ENCODE measurements at regions not wholly inside any gene's neighbourhood (a gene's known extent, or its start where the extent isn't known, plus 50 kb on each side); places are given as distances from the start of the nearest gene placed in this dataset.

DNA sequence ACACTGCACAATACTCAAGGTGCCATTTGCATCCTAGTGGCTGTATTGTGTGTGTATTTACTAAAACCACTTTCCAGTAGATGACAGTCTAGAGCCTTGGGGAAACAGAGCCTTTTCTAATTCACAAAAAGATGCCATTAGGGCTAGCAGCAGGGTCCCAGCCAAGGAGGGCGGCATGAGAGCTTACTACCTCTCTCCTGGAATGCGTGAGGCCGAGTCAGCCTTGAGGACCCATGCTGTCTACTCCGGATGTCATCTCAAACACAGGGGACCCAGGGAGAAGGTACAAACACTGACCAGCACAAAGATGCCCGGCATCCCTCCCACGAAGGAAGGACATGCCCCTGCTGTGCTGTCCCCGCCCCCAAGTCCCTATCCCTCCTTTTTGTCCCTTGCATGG, 65.5 kb downstream of the CYCS start:
- ChIA-PET POLR2A (no interaction called here), CTCF (no interaction called here)
- intact Hi-C loops (cut with DNase I, micrococcal nuclease), result no loop called here
- Histone ChIP-seq H3K36me3 (ENCODE audit: insufficient read depth, low read length) (no peaks in the 10 kb centered on the region), H3K9me3 (ENCODE audit: control insufficient read depth in 1 of 2, insufficient read depth in 1 of 2, low read length in 2 of 2) (no peaks in the 10 kb centered on the region), H3K27ac (ENCODE audit: low read depth in 1 of 2, low read length in 2 of 2) (no peak overlapping the region), H3K27me3 (ENCODE audit: control insufficient read depth in 1 of 2, insufficient read depth in 2 of 2, low read length in 2 of 2) (no peaks in the 10 kb centered on the region), H3K4me3 (ENCODE audit: low read length) (no peak overlapping the region), H3K4me1 (ENCODE audit: insufficient read depth, low read length) (no peaks in the 10 kb centered on the region)
- no peak for ATAC-seq (ENCODE audit: poor library complexity)
- H3K27ac Mint-ChIP-seq, result no peak overlapping the region
- H3K4me3 Mint-ChIP-seq, result no peak overlapping the region
- no peaks in the 10 kb centered on the region for H3K36me3 Mint-ChIP-seq (ENCODE audit: low read depth)
- no peaks in the 10 kb centered on the region for H3K4me1 Mint-ChIP-seq (ENCODE audit: low read depth)
- TF ChIP-seq, protein P1, sequence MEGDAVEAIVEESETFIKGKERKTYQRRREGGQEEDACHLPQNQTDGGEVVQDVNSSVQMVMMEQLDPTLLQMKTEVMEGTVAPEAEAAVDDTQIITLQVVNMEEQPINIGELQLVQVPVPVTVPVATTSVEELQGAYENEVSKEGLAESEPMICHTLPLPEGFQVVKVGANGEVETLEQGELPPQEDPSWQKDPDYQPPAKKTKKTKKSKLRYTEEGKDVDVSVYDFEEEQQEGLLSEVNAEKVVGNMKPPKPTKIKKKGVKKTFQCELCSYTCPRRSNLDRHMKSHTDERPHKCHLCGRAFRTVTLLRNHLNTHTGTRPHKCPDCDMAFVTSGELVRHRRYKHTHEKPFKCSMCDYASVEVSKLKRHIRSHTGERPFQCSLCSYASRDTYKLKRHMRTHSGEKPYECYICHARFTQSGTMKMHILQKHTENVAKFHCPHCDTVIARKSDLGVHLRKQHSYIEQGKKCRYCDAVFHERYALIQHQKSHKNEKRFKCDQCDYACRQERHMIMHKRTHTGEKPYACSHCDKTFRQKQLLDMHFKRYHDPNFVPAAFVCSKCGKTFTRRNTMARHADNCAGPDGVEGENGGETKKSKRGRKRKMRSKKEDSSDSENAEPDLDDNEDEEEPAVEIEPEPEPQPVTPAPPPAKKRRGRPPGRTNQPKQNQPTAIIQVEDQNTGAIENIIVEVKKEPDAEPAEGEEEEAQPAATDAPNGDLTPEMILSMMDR (IDR thresholded peaks at IDR 0.05), result no peak
- no peaks in the 10 kb centered on the region for H3K9me3 Mint-ChIP-seq
- peaks cover 6% of the 10 kb centered on the region for H3K27me3 Mint-ChIP-seq
- no peak for DNase-seq

DNA sequence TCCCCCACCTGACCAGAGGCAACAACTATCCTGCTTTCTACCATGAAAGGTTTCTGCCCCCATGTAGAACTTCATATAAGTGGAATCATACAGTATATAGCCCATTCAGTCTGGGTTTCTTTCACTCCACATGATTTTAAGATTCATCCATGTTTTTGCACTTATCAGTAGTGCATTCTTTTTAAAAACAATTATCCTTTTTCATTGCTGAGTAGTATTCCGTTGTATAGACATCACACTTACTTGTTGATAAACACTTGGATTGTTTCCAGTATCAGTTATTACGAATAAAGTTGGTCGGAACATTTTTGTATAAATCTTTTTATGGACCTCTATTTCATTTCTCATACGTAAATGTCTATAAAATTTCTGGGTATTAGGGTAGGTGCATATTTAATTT, 68.7 kb downstream of the CYCS start:
- no peak for DNase-seq
- ChIA-PET CTCF (no interaction called here), POLR2A (no interaction called here)
- ATAC-seq (ENCODE audit: poor library complexity), result no peak
- no peak overlapping the region for H3K27ac ChIP-seq (ENCODE audit: low read depth in 1 of 2, low read length in 2 of 2)
- H3K4me3 ChIP-seq (ENCODE audit: low read length), result no peak overlapping the region
- Mint-ChIP-seq H3K9me3 (no peaks in the 10 kb centered on the region), H3K4me1 (ENCODE audit: low read depth) (no peaks in the 10 kb centered on the region), H3K27ac (no peak overlapping the region), H3K36me3 (ENCODE audit: low read depth) (no peaks in the 10 kb centered on the region), H3K27me3 (peaks cover 6% of the 10 kb centered on the region), H3K4me3 (no peak overlapping the region)
- H3K9me3 ChIP-seq (ENCODE audit: control insufficient read depth in 1 of 2, insufficient read depth in 1 of 2, low read length in 2 of 2), result no peaks in the 10 kb centered on the region
- intact Hi-C loops (cut with DNase I, micrococcal nuclease), result no loop called here
- H3K27me3 ChIP-seq (ENCODE audit: control insufficient read depth in 1 of 2, insufficient read depth in 2 of 2, low read length in 2 of 2), result no peaks in the 10 kb centered on the region
- H3K36me3 ChIP-seq (ENCODE audit: insufficient read depth, low read length), result no peaks in the 10 kb centered on the region
- no peaks in the 10 kb centered on the region for H3K4me1 ChIP-seq (ENCODE audit: insufficient read depth, low read length)
- TF ChIP-seq, protein P1 (IDR thresholded peaks at IDR 0.05), result no peak

DNA sequence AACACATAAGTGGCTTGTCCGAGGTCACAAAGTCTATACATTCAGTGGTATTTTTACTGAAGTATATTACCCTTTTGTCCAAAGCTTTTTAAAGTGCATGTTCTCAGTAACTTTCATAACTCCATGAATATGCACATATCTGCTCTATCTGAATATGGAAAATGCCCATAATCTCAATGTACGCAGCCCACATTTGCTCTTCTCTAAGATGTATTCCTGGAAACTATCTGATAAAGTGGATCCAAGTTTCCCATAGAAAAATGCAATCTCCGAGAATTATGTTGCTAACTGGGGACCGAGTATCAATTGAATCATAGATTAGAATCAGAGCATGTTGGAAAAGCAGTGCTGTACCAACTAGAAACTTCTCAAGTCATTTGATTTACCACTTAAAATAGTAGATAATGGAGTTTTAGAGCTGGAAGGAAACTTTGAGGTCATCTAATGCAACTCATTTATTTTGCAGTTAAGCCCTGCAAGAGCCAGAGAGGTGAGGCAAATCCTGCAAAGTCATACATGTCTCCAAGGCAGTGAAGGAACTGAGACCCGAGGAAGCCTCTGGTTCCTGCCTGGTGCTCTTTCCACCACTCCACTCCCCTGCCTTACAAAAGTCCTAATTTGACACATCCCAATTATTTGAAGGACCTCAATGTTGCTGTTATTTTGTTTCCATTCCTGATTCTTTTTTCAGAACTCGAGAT, 69.4 kb downstream of the CYCS start:
- no peak for ATAC-seq (ENCODE audit: poor library complexity)
- H3K4me1 Mint-ChIP-seq (ENCODE audit: low read depth), result no peaks in the 10 kb centered on the region

More for the DNA sequence above, 69.4 kb downstream of the CYCS start:
- no peaks in the 10 kb centered on the region for H3K4me1 ChIP-seq (ENCODE audit: insufficient read depth, low read length)
- no peaks in the 10 kb centered on the region for H3K9me3 Mint-ChIP-seq
- no peak overlapping the region for H3K4me3 ChIP-seq (ENCODE audit: low read length)
- no peak overlapping the region for H3K4me3 Mint-ChIP-seq
- H3K27me3 ChIP-seq (ENCODE audit: control insufficient read depth in 1 of 2, insufficient read depth in 2 of 2, low read length in 2 of 2), result no peaks in the 10 kb centered on the region
- ChIA-PET POLR2A (no interaction called here), CTCF (no interaction called here)
- no peaks in the 10 kb centered on the region for H3K9me3 ChIP-seq (ENCODE audit: control insufficient read depth in 1 of 2, insufficient read depth in 1 of 2, low read length in 2 of 2)
- intact Hi-C loops (cut with DNase I, micrococcal nuclease), result no loop called here
- peaks cover 6% of the 10 kb centered on the region for H3K27me3 Mint-ChIP-seq
- no peak for DNase-seq
- H3K27ac Mint-ChIP-seq, result no peak overlapping the region
- no peaks in the 10 kb centered on the region for H3K36me3 ChIP-seq (ENCODE audit: insufficient read depth, low read length)
- TF ChIP-seq, protein P1 (IDR thresholded peaks at IDR 0.05), result no peak
- H3K27ac ChIP-seq (ENCODE audit: low read depth in 1 of 2, low read length in 2 of 2), result no peak overlapping the region
- no peaks in the 10 kb centered on the region for H3K36me3 Mint-ChIP-seq (ENCODE audit: low read depth)

Measured in CD4-positive, alpha-beta T cell (primary cell).